ENCODE measurements at regions not wholly inside any gene's neighbourhood (a gene's known extent, or its start where the extent isn't known, plus 50 kb on each side); places are given as distances from the start of the nearest gene placed in this dataset.

GRCh38 chr9:89679016-89679415 lies 74.2 kb downstream of the GADD45G start:
- TF ChIP-seq POLR2AphosphoS5 (IDR thresholded peaks at IDR 0.05; ENCODE audit: borderline replicate concordance, low read depth, low read length) (no peak), FOXP2 (optimal IDR thresholded peaks at IDR 0.05; ENCODE audit: control extremely low read depth, extremely low read length, insufficient read depth) (no peak)
